ENCODE measurements at regions not wholly inside any gene's neighbourhood (a gene's known extent, or its start where the extent isn't known, plus 50 kb on each side); places are given as distances from the start of the nearest gene placed in this dataset.

DNA sequence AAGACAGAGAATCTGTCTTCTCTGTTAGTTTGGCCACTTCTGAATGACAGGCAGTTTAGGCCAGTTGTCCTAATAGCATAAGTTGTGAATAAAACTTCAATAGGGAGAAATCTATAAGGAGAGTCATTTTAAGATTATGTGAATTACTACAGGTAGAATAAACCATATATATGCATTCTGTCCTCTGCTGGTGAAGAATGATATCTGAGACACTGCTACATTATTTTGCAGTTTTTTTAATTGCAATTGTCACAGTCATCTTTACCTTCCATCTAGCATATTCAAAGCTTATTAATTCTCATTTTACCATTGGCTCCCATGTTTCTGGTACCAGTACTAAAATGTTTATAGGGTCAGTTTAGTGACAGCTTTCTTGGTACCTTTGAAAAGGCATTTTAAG lies 519.6 kb upstream of the DEPDC1 start:
- TF ChIP-seq POLR2A (IDR thresholded peaks at IDR 0.05; ENCODE audit: low read depth, low read length): no peak
- no peak for TF ChIP-seq POLR2AphosphoS5 (IDR thresholded peaks at IDR 0.05; ENCODE audit: low read depth, low read length)

Data from GM12892 (cell line).